Skeletal muscle satellite cell (primary cell): ENCODE measurements at regions not wholly inside any gene's neighbourhood (a gene's known extent, or its start where the extent isn't known, plus 50 kb on each side); places are given as distances from the start of the nearest gene placed in this dataset.

ENCODE experiments used
- H3K27me3 ChIP-seq: 2 replicates; pipeline ENCODE4 v1.7.0; 2013; ENCODE audit warnings: low read length; ENCODE audit not compliant: control insufficient read depth, insufficient read depth
- H3K36me3 ChIP-seq: 2 replicates; pipeline ENCODE4 v1.7.0; 2013; ENCODE audit warnings: mild to moderate bottlenecking, control low read depth, low read length; ENCODE audit not compliant: insufficient read depth
- H3K4me1 ChIP-seq: 2 replicates; pipeline ENCODE4 v1.7.0; 2013; ENCODE audit warnings: low read length; ENCODE audit not compliant: control insufficient read depth, insufficient read depth
- H3K4me2 ChIP-seq: 2 replicates; pipeline ENCODE4 v1.7.0; 2013; ENCODE audit warnings: mild to moderate bottlenecking, low read length
- H3K4me3 ChIP-seq: 2 replicates; pipeline ENCODE4 v1.7.0; 2013; ENCODE audit warnings: low read length
- H3K9ac ChIP-seq: 2 replicates; pipeline ENCODE4 v1.7.0; 2013; ENCODE audit warnings: mild to moderate bottlenecking, low read depth, low read length, moderate library complexity
- H3K9me3 ChIP-seq: replicated peaks from 2 replicates; pipeline ENCODE4 v1.7.0; 2013; ENCODE audit warnings: mild to moderate bottlenecking, control low read depth, low read length

DNA sequence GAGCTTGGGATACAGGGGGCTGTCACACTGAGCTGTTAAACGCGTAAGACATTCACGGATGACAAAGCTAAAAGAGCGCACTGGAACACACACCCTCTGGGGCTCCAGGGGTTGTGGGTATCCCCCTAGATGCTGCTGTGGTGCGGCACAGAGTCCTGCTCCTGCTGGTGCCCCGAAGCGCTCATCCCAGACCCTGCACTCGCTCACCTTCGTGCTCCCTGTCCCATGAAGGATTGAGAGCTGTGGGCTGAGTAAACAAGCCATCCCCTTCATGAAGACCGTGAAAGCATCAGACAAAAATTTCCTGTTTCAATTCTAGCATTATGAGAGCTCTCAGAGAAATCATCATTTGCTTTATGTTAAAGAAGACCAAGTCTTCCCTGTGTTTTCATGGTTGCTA lies 463.5 kb upstream of the ADGRL2 start:
- Histone ChIP-seq H3K27me3 (no peaks in the 10 kb centered on the region), H3K9ac (no peak overlapping the region), H3K9me3 (no peaks in the 10 kb centered on the region), H3K4me3 (no peak overlapping the region), H3K4me2 (no peak overlapping the region), H3K36me3 (no peaks in the 10 kb centered on the region), H3K4me1 (no peaks in the 10 kb centered on the region)

DNA sequence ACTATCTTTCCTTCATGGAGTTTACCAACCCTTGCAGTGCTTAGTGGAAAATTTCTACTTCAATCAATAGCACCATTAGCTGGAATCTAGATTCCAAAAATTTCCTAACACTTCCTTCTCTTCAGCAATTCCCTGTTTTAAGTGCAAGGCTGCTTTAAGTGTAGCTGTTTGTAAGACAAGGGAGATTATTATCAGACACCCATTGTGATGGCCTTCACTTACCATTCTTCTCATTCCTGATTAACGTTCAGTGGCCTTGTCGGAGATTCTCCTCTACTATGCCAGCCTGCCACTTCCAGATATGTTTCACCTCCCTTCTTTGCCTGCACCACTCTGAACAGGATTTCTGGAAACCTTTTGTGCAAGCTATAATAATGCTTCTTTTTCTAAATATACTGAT lies 464.9 kb upstream of the ADGRL2 start:
- Histone ChIP-seq H3K27me3 (no peaks in the 10 kb centered on the region), H3K9ac (no peak overlapping the region), H3K4me2 (no peak overlapping the region), H3K9me3 (no peaks in the 10 kb centered on the region), H3K4me3 (no peak overlapping the region), H3K4me1 (no peaks in the 10 kb centered on the region), H3K36me3 (no peaks in the 10 kb centered on the region)

DNA sequence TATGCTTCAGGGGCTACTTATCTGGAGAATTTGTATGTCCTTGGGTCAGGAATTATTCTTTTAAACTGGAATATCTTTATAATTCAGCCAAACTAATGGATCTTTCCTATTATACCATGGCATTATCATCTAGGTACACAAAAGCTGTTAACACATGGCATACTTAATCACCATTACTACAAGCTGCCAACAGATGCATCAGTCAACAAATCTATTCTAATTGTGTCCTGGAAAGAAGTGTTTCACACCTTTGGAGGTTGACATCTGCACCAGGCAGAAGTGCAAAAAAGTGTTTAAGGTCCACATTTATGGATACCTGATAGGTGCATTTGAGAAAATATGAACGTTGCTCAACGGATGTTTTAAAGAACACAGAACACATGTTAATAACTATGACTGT lies 470.2 kb upstream of the ADGRL2 start:
- Histone ChIP-seq H3K27me3 (no peaks in the 10 kb centered on the region), H3K9ac (no peak overlapping the region)

DNA sequence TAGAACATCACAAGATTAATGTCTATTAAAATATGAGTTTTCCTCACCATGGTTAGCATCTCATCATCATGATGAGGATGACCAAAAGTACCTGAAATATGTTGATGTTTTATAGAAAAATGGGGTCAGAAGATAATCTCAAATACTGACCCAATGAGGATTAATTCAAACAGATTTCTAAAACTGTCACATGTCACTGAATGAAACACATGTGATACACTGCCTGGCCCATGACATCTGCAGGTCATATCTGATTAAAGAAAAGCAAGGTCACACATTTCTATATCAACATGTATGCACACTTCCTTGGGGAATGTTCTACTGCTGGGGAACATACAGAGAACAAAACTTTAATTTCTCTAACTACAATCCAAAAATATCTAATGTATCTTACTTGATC lies 470.6 kb upstream of the ADGRL2 start:
- Histone ChIP-seq H3K9me3 (no peaks in the 10 kb centered on the region), H3K36me3 (no peaks in the 10 kb centered on the region), H3K4me1 (no peaks in the 10 kb centered on the region), H3K9ac (no peak overlapping the region), H3K4me3 (no peak overlapping the region), H3K4me2 (no peak overlapping the region), H3K27me3 (no peaks in the 10 kb centered on the region)

More for the DNA sequence above, 470.2 kb upstream of the ADGRL2 start:
- H3K4me1 ChIP-seq, result no peaks in the 10 kb centered on the region
- H3K9me3 ChIP-seq, result no peaks in the 10 kb centered on the region
- no peak overlapping the region for H3K4me3 ChIP-seq
- H3K36me3 ChIP-seq, result no peaks in the 10 kb centered on the region
- no peak overlapping the region for H3K4me2 ChIP-seq

DNA sequence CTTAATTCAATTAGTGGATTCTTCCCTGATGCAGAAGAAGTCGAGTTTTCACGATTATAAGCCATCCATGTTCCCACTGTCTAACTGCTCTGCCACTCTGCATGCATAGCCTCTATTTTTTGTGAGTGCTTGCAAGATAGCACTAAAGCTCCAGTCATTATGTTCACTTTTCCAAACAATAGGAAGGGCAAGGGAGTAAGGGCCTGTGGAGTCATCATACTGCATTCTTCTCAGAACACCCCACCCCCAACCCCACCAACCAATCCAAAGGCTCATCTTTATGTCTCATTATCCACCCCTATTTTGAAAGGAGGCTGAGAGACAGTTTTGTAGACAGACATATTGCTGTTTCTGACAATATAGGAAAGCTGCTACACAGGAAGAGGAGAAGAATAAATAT lies 471.7 kb upstream of the ADGRL2 start:
- no peaks in the 10 kb centered on the region for H3K4me1 ChIP-seq
- no peak overlapping the region for H3K4me2 ChIP-seq
- H3K9ac ChIP-seq, result no peak overlapping the region
- H3K4me3 ChIP-seq, result no peak overlapping the region
- H3K36me3 ChIP-seq, result no peaks in the 10 kb centered on the region
- H3K27me3 ChIP-seq, result no peaks in the 10 kb centered on the region
- H3K9me3 ChIP-seq, result no peaks in the 10 kb centered on the region

DNA sequence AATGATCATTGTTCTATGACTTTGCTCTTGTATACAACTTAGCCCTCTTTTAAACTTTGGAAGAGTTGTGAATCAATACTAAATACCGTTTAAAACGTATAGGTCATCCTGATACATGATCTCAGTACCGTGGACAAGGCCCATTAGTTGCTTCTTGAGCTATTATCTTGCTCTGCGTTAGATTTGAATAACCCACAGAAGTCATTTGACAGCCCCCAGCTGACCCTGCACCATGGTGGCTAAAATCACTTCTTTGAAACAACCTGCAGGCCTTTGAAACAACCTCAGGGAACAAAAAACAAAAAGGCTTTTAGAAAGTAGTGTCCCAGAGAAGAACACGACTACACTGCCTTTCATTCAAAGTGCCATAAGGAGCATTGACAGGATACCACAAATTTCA lies 473.0 kb upstream of the ADGRL2 start:
- H3K9me3 ChIP-seq, result no peaks in the 10 kb centered on the region
- H3K9ac ChIP-seq, result no peak overlapping the region
- no peak overlapping the region for H3K4me3 ChIP-seq
- H3K36me3 ChIP-seq, result no peaks in the 10 kb centered on the region
- no peaks in the 10 kb centered on the region for H3K4me1 ChIP-seq
- H3K27me3 ChIP-seq, result no peaks in the 10 kb centered on the region
- H3K4me2 ChIP-seq, result no peak overlapping the region

DNA sequence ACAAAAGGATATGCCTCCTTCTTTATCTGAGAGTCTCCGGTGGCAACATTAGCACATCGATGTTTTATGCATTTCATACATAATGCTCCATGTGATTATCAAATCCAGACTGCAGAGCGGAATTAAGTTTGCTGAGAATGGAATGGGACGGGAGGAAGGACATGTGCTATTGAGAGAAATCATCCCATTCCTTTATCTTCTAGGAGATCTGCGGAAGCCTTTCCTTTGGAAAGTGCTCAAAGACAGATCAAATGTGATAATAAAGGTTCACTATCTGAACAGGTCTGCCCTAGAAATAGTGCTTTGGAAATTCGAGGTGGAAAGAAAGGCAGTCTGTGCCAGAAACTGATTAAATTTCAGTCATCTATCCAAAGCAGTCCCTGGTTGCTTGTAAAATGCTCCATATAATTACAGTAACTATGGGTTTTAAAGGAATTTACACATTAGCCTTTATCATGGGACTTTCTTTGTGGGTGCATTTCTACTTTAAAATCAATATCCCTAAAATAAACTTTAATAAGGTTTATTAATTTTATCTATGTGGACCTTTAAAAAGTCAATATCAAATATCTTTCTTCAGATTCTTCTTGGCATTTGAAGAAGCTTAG lies 473.5 kb upstream of the ADGRL2 start:
- H3K9me3 ChIP-seq, result no peaks in the 10 kb centered on the region
- H3K27me3 ChIP-seq, result no peaks in the 10 kb centered on the region
- H3K4me3 ChIP-seq, result no peak overlapping the region
- no peak overlapping the region for H3K9ac ChIP-seq
- no peaks in the 10 kb centered on the region for H3K36me3 ChIP-seq
- H3K4me1 ChIP-seq, result no peaks in the 10 kb centered on the region
- H3K4me2 ChIP-seq, result no peak overlapping the region

DNA sequence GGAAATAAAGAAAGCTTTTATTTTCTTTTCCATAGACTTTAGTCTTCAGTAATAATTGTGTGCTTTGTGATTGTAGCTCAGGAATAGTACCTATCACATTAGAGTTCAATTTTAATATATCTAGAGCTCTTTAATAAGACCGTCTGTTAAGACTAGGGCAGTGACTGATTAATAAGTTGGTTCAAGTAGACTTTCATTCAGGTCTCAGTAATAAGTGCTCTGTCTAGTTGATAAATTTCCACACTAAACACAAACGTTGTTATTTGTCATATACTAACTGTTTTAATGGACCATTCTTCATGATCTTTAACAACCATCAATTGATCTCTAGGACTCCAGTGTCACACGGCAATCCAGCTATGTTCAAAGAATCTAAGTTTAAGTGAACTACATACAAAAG lies 474.5 kb upstream of the ADGRL2 start:
- Histone ChIP-seq H3K9me3 (no peaks in the 10 kb centered on the region), H3K36me3 (no peaks in the 10 kb centered on the region), H3K4me3 (no peak overlapping the region), H3K4me2 (no peak overlapping the region), H3K9ac (no peak overlapping the region), H3K27me3 (no peaks in the 10 kb centered on the region), H3K4me1 (no peaks in the 10 kb centered on the region)

DNA sequence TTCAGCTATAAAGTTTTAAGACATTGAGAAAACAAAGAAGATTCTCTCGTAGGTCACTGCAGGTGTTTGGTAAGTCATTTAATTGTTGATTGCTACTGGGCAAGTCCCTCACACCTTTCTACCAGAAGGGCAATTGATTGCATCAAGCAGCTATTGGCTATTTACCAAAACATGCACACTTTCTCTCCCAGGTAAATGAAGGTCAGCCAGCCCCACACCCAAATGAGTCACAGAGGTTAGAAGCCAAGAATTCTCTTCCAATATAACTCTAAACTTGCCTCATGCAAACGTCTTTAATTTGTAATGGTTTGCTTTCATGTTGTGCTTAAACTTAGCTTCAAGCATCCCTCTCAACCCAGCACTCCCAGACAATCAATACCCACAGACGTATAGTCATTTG lies 475.3 kb upstream of the ADGRL2 start:
- no peak overlapping the region for H3K4me2 ChIP-seq
- H3K4me3 ChIP-seq, result no peak overlapping the region
- H3K4me1 ChIP-seq, result no peaks in the 10 kb centered on the region
- no peaks in the 10 kb centered on the region for H3K9me3 ChIP-seq
- no peaks in the 10 kb centered on the region for H3K27me3 ChIP-seq
- no peaks in the 10 kb centered on the region for H3K36me3 ChIP-seq
- no peak overlapping the region for H3K9ac ChIP-seq

DNA sequence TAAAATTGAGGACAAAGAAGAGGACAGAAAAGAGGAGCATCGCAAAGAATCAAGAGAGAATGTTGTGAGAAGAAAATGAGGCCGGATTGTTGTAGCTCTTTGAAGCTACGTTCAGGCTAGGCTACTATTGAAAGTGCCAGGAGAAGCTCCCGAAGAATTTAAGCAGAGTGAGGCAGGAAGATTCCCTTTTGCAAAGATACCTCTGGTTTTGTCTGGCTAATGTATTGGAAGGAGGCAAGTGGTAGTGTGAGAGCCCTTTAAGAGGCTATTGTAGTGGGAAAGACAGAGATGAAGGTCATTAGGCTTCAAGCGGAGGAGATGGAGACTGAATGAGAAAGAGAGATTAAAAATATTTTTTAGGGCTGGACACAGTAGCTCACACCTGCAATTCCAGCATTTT lies 476.9 kb upstream of the ADGRL2 start:
- Histone ChIP-seq H3K36me3 (no peaks in the 10 kb centered on the region), H3K4me1 (no peaks in the 10 kb centered on the region), H3K9me3 (no peaks in the 10 kb centered on the region), H3K4me2 (no peak overlapping the region), H3K9ac (no peak overlapping the region), H3K4me3 (no peak overlapping the region), H3K27me3 (no peaks in the 10 kb centered on the region)

DNA sequence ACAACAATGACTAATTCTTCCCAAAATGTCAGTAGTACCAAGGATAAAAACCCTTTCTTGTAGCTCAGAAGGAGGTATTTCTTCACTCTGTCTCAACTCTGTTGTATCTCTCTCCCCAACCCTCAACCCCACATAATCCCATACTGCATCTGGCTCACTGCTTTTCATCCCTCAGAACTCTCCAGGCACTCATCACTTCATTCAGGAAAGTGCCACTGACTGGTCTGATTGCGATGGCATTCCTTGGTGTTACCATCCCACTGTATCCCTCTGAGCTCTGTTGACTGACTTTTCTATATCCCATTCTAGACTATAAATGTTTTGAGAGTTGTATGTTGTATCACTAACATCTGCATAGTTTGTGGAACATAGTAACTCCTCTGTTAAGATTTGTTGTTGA lies 483.5 kb upstream of the ADGRL2 start:
- Histone ChIP-seq H3K9ac (no peak overlapping the region), H3K4me1 (no peaks in the 10 kb centered on the region), H3K27me3 (no peaks in the 10 kb centered on the region)

DNA sequence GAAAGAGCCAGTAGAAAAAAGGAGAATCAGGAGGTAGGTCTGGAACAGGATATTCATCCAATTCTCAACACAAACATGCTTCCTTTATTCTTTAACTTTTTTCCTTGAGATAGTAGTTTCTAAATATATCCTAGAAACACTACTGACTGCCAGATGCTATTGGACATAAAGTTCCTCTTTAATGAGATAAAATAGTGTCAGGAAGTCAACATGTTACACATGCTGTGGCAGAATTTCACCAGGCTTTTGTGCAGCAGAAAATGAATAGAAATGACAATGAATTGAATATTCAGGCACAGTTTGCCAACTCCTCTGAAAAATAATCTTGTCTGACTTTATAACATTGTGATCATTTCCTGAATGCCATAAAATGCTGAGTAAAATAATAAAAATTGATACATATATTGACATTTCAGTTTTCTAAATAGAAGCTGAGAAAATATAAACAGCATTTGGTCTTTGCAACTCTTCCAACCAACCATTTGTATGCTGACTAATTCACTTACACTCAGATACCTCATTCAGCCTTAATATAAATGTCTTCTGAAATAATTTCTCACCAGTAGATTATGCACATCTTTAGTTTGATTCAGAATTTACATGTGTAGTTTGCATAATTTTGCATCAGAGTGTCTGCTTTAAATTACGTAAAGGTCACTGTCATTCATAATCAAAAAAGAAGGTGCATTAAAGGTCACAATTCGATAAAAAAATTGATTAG lies 486.1 kb upstream of the ADGRL2 start:
- Histone ChIP-seq H3K4me2 (no peak overlapping the region), H3K27me3 (no peaks in the 10 kb centered on the region), H3K9ac (no peak overlapping the region), H3K4me1 (no peaks in the 10 kb centered on the region), H3K36me3 (no peaks in the 10 kb centered on the region), H3K4me3 (no peak overlapping the region), H3K9me3 (no peaks in the 10 kb centered on the region)

More for the DNA sequence above, 483.5 kb upstream of the ADGRL2 start:
- no peak overlapping the region for H3K4me3 ChIP-seq
- H3K36me3 ChIP-seq, result no peaks in the 10 kb centered on the region
- H3K9me3 ChIP-seq, result no peaks in the 10 kb centered on the region
- no peak overlapping the region for H3K4me2 ChIP-seq
